ENCODE measurements at regions not wholly inside any gene's neighbourhood (a gene's known extent, or its start where the extent isn't known, plus 50 kb on each side); places are given as distances from the start of the nearest gene placed in this dataset.
"Not testable (repeated sequence)": the region's sequence is repeated elsewhere in the genome, so short reads cannot be mapped to it uniquely, and the experiment has no call there.

DNA sequence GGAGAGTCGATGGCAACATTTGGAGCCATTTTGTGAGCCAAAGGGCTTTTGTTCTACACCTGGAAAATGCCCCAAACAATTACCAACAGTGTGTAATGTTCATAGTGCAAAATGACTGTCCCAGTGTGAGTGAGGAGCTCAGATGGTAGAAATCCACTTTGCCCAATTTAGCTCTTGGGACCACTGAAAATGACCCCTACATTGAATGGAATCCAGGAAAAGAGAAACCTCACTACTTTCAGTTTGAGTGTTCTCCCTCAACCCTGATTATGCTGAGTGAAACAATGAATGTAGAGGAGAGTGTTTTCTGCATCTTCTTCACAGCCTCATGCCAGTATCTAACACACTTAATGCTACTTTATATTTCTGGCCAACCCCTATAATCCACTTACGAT is 84.9 kb upstream of the NRN1 start:
- no peaks in the 10 kb centered on the region for H3K4me1 Mint-ChIP-seq

DNA sequence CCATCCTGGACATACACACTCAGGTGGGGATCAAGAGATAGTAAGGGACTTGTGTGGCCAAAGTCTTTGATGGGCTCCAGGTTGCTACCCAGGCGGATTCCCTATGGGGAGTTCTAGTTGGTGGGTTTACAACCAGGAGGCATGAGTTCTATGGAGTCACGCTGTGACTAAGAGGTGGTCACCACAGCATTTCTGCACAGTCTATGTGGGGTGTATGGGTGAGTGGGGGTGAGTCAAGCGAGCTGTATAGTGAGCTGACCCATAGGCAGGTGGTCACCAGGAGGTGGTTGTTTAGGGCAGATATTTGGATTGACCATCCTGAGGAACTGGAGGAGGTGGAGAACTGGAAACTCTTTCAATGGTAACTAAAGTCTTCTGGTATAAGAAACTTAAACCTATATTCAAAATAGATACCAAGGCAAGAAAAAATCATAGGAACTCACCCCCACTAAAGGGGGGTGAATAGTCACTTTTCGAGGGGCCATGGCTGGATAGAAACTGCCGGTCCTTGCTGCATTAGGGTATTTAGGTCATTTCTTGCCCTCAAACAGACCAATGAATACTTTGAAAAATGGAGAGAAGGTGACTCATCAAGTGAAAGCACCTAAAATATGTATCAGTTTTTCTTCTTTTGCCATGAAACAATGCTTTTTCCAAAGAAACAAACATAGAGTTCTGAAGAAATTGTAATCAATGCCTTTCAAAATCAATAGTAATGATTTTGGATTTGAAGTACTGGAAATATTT is 84.3 kb upstream of the NRN1 start:
- H3K4me1 Mint-ChIP-seq: no peaks in the 10 kb centered on the region
- ATAC-seq (replicated peaks) (no peak), DNase-seq (no peak)
- H3K27ac Mint-ChIP-seq: no peak overlapping the region
- H3K9me3 Mint-ChIP-seq: no peaks in the 10 kb centered on the region
- H3K4me3 Mint-ChIP-seq: no peak overlapping the region
- H3K27me3 Mint-ChIP-seq: peaks cover 27 to 44% of the 10 kb centered on the region in 2 donors
- H3K36me3 Mint-ChIP-seq: no peaks in the 10 kb centered on the region

More for the DNA sequence above, 84.9 kb upstream of the NRN1 start:
- ATAC-seq (replicated peaks): no peak
- Mint-ChIP-seq H3K36me3 (no peaks in the 10 kb centered on the region), H3K27me3 (peaks cover 27 to 44% of the 10 kb centered on the region in 2 donors), H3K27ac (no peak overlapping the region), H3K4me3 (no peak overlapping the region), H3K9me3 (no peaks in the 10 kb centered on the region)
- no peak for DNase-seq

DNA sequence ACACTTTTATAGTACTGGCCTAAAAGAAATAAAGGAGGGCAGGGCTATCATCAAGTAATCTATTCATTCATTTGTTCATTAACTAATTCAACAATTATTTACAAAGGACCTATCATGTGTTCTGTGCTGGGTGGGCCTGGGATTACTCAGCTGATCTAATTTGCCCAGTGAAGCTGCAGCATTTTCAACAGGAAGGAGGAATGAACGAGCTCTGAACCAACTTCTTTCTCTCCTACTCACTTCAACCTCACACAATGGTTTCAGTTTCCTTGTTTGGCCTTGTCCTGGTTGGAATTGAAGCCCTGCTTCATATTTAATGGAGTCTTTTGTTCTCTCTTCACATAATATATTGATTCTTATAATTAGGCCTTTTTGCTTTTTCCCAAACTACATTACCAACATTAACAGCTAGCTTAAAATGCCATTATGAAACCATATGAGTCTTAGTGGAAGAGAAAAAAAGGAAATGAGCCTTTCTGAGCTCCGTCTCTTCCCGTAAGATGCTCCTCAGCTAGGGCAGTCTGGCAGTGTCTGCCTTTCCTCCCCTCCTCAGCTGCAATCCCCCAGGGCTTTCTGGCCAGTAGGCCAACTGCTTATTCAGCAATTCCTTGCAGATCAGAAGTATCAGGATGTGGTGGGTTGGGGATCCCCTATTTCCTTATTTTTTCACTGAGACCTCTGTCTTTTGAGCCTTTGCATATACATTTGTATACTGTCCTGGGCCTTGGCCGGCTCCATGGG is 79.4 kb upstream of the NRN1 start:
- Mint-ChIP-seq H3K36me3 (peaks cover 0 to 3% of the 10 kb centered on the region in 2 donors), H3K4me1 (no peaks in the 10 kb centered on the region), H3K27me3 (peaks cover 31 to 35% of the 10 kb centered on the region in 2 donors), H3K9me3 (peaks cover 8 to 10% of the 10 kb centered on the region in 2 donors), H3K4me3 (no peak overlapping the region), H3K27ac (no peak overlapping the region)
- DNase-seq (no peak), ATAC-seq (replicated peaks) (peak in 1 of 2 donors; percentile 53)

DNA sequence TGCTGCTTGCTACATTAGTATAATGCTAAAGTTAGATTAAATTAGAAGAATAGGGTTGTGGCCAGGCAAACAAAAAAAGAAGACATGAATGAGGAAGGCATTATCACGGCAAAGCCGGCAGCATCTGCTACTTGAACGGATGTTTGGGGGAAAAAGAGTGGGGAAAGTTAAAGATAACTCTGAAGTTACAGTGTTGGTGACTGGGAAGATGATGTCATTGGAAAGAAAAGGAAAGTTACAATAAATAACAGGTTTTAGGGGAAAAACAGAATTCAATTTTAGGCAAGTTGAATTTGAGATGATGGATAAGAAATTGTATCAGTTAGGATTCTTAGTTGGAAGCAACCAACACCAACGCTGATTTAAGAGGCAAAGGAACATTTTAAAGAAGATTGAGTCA is 74.2 kb upstream of the NRN1 start:
- DNase-seq (no peak), ATAC-seq (replicated peaks) (no peak)
- no peak overlapping the region for H3K4me3 Mint-ChIP-seq
- H3K27me3 Mint-ChIP-seq: peaks cover 23 to 37% of the 10 kb centered on the region in 2 donors
- peaks cover 8 to 10% of the 10 kb centered on the region in 2 donors for H3K9me3 Mint-ChIP-seq
- H3K4me1 Mint-ChIP-seq: no peaks in the 10 kb centered on the region
- H3K27ac Mint-ChIP-seq: no peak overlapping the region
- H3K36me3 Mint-ChIP-seq: peaks cover 0 to 3% of the 10 kb centered on the region in 2 donors

DNA sequence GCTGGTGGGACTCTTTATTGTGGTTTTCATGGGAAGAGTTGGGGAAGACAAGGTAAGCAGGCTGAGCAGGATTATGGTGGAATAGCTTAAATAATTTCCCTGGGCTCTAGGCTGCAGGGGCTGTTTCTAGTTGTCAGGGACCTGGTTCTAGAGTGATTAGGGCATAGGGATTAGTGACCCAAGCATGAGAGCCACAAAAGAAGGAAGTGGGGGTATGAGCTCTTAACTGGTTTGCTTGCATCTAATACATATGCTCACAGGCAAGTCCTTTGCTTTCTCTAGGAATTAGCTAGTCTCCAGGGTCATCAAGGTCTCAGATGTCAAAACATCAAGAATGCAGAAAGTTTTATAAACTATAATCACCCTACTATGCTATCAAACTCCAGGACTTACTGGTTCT is 67.5 kb upstream of the NRN1 start:
- H3K27me3 Mint-ChIP-seq: peaks cover 39 to 69% of the 10 kb centered on the region in 2 donors
- peaks cover 2 to 6% of the 10 kb centered on the region in 2 donors for H3K9me3 Mint-ChIP-seq
- ATAC-seq (replicated peaks) (no peak), DNase-seq (no peak)
- H3K27ac Mint-ChIP-seq: no peak overlapping the region
- no peak overlapping the region for H3K4me3 Mint-ChIP-seq
- H3K36me3 Mint-ChIP-seq: peaks cover 0 to 2% of the 10 kb centered on the region in 2 donors
- no peaks in the 10 kb centered on the region for H3K4me1 Mint-ChIP-seq

DNA sequence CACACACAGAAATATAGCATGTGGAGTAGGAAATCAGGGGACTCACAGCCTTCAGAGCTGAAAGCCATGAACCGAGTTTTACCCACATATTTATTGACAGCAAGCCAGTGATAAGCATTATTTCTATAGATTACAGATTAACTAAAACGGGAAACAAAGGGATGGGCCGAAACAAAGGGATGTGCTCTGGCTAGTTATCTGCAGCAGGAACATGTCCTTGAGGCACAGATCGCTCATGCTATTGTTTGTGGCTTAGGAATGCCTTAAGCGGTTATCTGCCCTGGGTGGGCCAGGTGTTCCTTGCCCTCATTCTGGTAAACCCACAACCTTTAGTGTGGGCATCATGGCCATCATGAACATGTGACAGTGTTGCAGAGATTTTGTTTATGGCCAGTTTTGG is 61.4 kb upstream of the NRN1 start:
- Mint-ChIP-seq H3K27me3 (peaks cover 38 to 54% of the 10 kb centered on the region in 2 donors), H3K9me3 (peaks cover 11 to 15% of the 10 kb centered on the region in 2 donors)
- H3K36me3 Mint-ChIP-seq; H3K4me3 Mint-ChIP-seq; ATAC-seq (replicated peaks); H3K27ac Mint-ChIP-seq; H3K4me1 Mint-ChIP-seq; DNase-seq: not testable (repeated sequence)

DNA sequence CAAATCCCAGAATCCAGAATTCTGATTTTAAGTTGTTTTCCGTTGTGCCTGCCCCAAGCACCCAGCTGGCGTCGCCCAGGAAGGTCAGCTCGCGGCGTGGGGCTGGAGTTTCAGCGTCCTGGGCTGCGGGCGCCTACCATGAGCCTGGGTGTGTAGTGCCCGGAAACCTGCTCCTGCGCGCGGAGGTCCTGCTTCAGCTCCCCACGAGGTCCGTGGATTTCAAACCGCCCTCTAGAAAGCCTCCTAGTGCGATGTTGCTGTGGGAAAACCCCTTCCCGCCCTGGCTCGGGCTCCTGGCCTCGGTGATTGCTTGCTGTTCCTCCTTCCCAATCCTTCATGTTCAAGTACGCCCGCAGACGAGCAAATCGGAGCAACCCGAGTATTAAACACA is 51.3 kb upstream of the NRN1 start:
- no peaks in the 10 kb centered on the region for H3K36me3 Mint-ChIP-seq
- peaks cover 25 to 64% of the 10 kb centered on the region in 2 donors for H3K27me3 Mint-ChIP-seq
- no peak overlapping the region for H3K27ac Mint-ChIP-seq
- H3K4me3 Mint-ChIP-seq: no peak overlapping the region
- H3K4me1 Mint-ChIP-seq: no peaks in the 10 kb centered on the region
- ATAC-seq (replicated peaks): no peak
- H3K9me3 Mint-ChIP-seq: no peaks in the 10 kb centered on the region
- DNase-seq: no peak

DNA sequence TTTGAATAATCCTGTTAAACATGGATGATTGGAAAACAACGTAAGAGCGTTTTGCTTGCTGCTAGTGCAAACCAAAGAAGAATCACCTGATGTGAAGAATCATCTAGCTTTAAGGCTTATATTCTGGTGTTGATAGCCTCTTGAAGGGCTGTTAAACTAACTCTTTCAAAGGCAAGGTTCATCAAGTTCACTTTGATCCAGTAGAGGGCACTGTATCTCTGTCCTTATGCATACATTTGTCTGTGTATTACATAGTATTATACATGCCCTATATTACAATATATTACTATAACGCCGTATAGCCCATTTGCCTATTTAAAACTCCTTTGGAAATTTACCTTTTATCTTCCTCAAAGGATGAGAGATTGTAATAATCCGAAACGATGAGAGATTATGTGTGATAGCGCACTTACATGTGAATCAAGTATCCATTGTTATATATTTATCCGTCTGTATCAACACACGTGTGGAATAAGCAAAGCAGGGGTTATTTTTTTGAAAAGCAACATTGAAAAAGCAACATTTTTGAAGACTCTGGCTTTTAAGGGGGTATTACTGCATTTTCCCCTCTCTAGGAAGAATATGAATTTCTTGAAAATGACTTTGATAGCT is 50.8 kb upstream of the NRN1 start:
- ATAC-seq (replicated peaks): peak; percentile 76 to 89
- Mint-ChIP-seq H3K27ac (no peak overlapping the region), H3K4me1 (no peaks in the 10 kb centered on the region), H3K4me3 (no peak overlapping the region), H3K27me3 (peaks cover 27 to 64% of the 10 kb centered on the region in 2 donors), H3K9me3 (no peaks in the 10 kb centered on the region), H3K36me3 (no peaks in the 10 kb centered on the region)
- DNase-seq: no peak
